Liver (tissue), 7 donors: ENCODE measurements at regions not wholly inside any gene's neighbourhood (a gene's known extent, or its start where the extent isn't known, plus 50 kb on each side); places are given as distances from the start of the nearest gene placed in this dataset.

ENCODE experiments used
- DNase-seq: peaks from one replicate; pipeline ENCODE4 v3.0.0-alpha.2; 2017; ENCODE audit warnings: low spot score
- H3K27ac ChIP-seq, 2 donors: one replicate each; pipeline ENCODE4 v1.7.0; 2013; ENCODE audit warnings: inconsistent platforms in 2 of 2, low read length in 2 of 2, control low read depth in 1 of 2, low read depth in 1 of 2, mild to moderate bottlenecking in 1 of 2
- H3K27me3 ChIP-seq, 4 donors: one replicate each; pipeline versions ENCODE4 v1.6.1 to v1.7.0; 2013; ENCODE audit warnings: low read length in 3 of 4, inconsistent platforms in 1 of 4, mild to moderate bottlenecking in 1 of 4, moderate library complexity in 1 of 4; ENCODE audit not compliant: control insufficient read depth in 4 of 4, insufficient read depth in 4 of 4
- H3K36me3 ChIP-seq, 4 donors: one replicate each; pipeline versions ENCODE4 v1.6.1 to v1.7.0; 2013; ENCODE audit warnings: low read length in 3 of 4, mild to moderate bottlenecking in 3 of 4, low read depth in 1 of 4, moderate library complexity in 1 of 4; ENCODE audit not compliant: control insufficient read depth in 4 of 4, insufficient read depth in 3 of 4
- H3K4me1 ChIP-seq, 4 donors: one replicate each; pipeline versions ENCODE4 v1.6.1 to v1.7.0; 2013; ENCODE audit warnings: low read length in 3 of 4, mild to moderate bottlenecking in 3 of 4, moderate library complexity in 1 of 4; ENCODE audit not compliant: control insufficient read depth in 4 of 4, insufficient read depth in 4 of 4
- H3K4me3 ChIP-seq, 3 donors: one replicate each; pipeline versions ENCODE4 v1.6.1 to v1.7.0; 2013; ENCODE audit warnings: low read length in 3 of 3, control low read depth in 1 of 3, low read depth in 1 of 3, mild to moderate bottlenecking in 1 of 3
- H3K9ac ChIP-seq, 2 donors: one replicate each; pipeline ENCODE4 v1.7.0; 2013; ENCODE audit warnings: low read length in 2 of 2, mild to moderate bottlenecking in 2 of 2, moderate library complexity in 2 of 2, control low read depth in 1 of 2, low read depth in 1 of 2
- H3K9me3 ChIP-seq, 4 donors: one replicate each; pipeline versions ENCODE4 v1.6.1 to v1.7.0; 2013; ENCODE audit warnings: low read length in 3 of 4; ENCODE audit not compliant: control insufficient read depth in 4 of 4
- ATF3 ChIP-seq: IDR thresholded peaks from 2 replicates; pipeline ENCODE4 v1.6.1; 2016; ENCODE audit warnings: antibody characterized with exemption
- EGR1 ChIP-seq, 2 donors: IDR thresholded peaks; 2 replicates each; pipeline ENCODE4 v1.6.1; 2016 to 2018; ENCODE audit warnings: antibody characterized with exemption in 2 of 2, low read depth in 2 of 2
- FOXA1 ChIP-seq: IDR thresholded peaks from 2 replicates; pipeline ENCODE4 v1.6.1; 2016; ENCODE audit warnings: antibody characterized with exemption
- FOXA2 ChIP-seq: IDR thresholded peaks from 2 replicates; pipeline ENCODE4 v1.6.1; 2016; ENCODE audit warnings: antibody characterized with exemption
- GABPA ChIP-seq, 2 donors: IDR thresholded peaks in 1 of 2; conservative IDR thresholded peaks in 1 of 2; 2 replicates each; pipeline ENCODE4 v1.6.1; 2016; ENCODE audit warnings: antibody characterized with exemption in 2 of 2, mild to moderate bottlenecking in 1 of 2, moderate library complexity in 1 of 2
- HNF4A ChIP-seq, 2 donors: conservative IDR thresholded peaks; 2 replicates each; pipeline ENCODE4 v1.6.1; 2016; ENCODE audit warnings: antibody characterized with exemption in 2 of 2, mild to moderate bottlenecking in 2 of 2
- HNF4G ChIP-seq: IDR thresholded peaks from 2 replicates; pipeline ENCODE4 v1.6.1; 2016; ENCODE audit warnings: antibody characterized with exemption
- REST ChIP-seq: IDR thresholded peaks from 2 replicates; pipeline ENCODE4 v1.6.1; 2016; ENCODE audit warnings: antibody characterized with exemption, mild to moderate bottlenecking
- SP1 ChIP-seq: IDR thresholded peaks from 2 replicates; pipeline ENCODE4 v1.6.1; 2018; ENCODE audit warnings: antibody characterized with exemption, mild to moderate bottlenecking
- TAF1 ChIP-seq: conservative IDR thresholded peaks from 2 replicates; pipeline ENCODE4 v1.6.1; 2016; ENCODE audit warnings: antibody characterized with exemption, mild to moderate bottlenecking
- ZBTB33 ChIP-seq: IDR thresholded peaks from 2 replicates; pipeline ENCODE4 v1.6.1; 2016; ENCODE audit warnings: antibody characterized with exemption
- WGBS: extraction: QIAGEN DNeasy Blood & Tissue Kit; methylation state at CpG from one replicate; pipeline ENCODE4 v1.1.7; 2013; 5-methylcytosine and 5-hydroxymethylcytosine counted together
- donor health status: healthy.
- donor health status: healthy.
- donor health status: healthy.
- donor health status: healthy.

- H3K27me3 ChIP-seq, result no peaks in the 10 kb centered on the region
- H3K4me1 ChIP-seq, result no peaks in the 10 kb centered on the region
- H3K36me3 ChIP-seq, result no peaks in the 10 kb centered on the region
- DNase-seq, result no peak
- H3K9ac ChIP-seq, result no peak overlapping the region
- no peak overlapping the region for H3K4me3 ChIP-seq
- H3K27ac ChIP-seq, result no peak overlapping the region
- WGBS, result 66% methylated on average over 3 of the region's 3 CpGs
- no peaks in the 10 kb centered on the region for H3K9me3 ChIP-seq
- TF ChIP-seq GABPA (IDR thresholded peaks at IDR 0.05 in 1 of 2, conservative IDR thresholded peaks at IDR 0.05 in 1 of 2) (no peak), TAF1 (no peak), SP1 (no peak), ZBTB33 (no peak)
Observed at GRCh38 chr16:62586128-62586862, 550.1 kb upstream of the CDH8 start.

- TF ChIP-seq EGR1 (IDR thresholded peaks at IDR 0.05; ENCODE audit: low read depth in 2 of 2) (no peak), GABPA (IDR thresholded peaks at IDR 0.05 in 1 of 2, conservative IDR thresholded peaks at IDR 0.05 in 1 of 2) (no peak), ZBTB33 (no peak), REST (no peak), HNF4G (no peak), FOXA2 (no peak), ATF3 (no peak), FOXA1 (no peak), HNF4A (conservative IDR thresholded peaks at IDR 0.05) (no peak)
- no peak overlapping the region for H3K9ac ChIP-seq
- WGBS, result 66% methylated on average over 2 of the region's 2 CpGs
- no peaks in the 10 kb centered on the region for H3K4me1 ChIP-seq
- no peaks in the 10 kb centered on the region for H3K36me3 ChIP-seq
- no peak overlapping the region for H3K4me3 ChIP-seq
- no peak overlapping the region for H3K27ac ChIP-seq
- H3K27me3 ChIP-seq, result no peaks in the 10 kb centered on the region
- DNase-seq, result no peak
- H3K9me3 ChIP-seq, result no peaks in the 10 kb centered on the region
Observed at GRCh38 chr16:62585041-62585545, 548.9 kb upstream of the CDH8 start.
